GM11168 (cell line): ENCODE measurements at regions not wholly inside any gene's neighbourhood (a gene's known extent, or its start where the extent isn't known, plus 50 kb on each side); places are given as distances from the start of the nearest gene placed in this dataset.

ENCODE experiments used
- in situ Hi-C: fragments of 300-500 bp; cut with MboI; formaldehyde crosslinking; loops from one replicate; pipeline ENCODE4 v1.12.0; 2022; ENCODE audit warnings: low sequenced_read_pairs; ENCODE audit not compliant: unreplicated experiment

- in situ Hi-C loops = no loop called here
Measured at GRCh38 chr4:33031328-33031727, 2311.2 kb downstream of the PCDH7 start.

- in situ Hi-C loops = no loop called here
Measured at GRCh38 chr4:33037464-33037863, 2317.3 kb downstream of the PCDH7 start.

- in situ Hi-C loops = no loop called here
Measured at GRCh38 chr4:33045334-33045733, 2325.2 kb downstream of the PCDH7 start.

DNA sequence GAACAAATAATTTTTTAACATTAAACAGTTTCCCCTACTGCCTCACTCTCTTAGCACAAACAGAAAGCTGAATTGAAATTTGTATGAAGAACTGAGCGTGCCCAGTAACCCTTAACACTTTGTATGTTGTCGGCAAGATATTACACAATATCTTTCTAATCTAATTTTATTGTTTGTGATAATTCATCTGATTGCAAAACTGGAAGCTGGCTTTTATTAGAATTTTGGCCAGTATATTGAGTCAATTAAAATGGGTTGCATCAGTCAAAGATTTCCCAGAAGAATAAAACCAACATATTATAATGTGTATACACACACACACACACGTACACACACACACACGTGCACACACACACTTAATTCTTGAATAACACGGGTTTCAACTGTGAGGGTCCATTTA, 2332.1 kb downstream of the PCDH7 start:
- in situ Hi-C loops = no loop called here

DNA sequence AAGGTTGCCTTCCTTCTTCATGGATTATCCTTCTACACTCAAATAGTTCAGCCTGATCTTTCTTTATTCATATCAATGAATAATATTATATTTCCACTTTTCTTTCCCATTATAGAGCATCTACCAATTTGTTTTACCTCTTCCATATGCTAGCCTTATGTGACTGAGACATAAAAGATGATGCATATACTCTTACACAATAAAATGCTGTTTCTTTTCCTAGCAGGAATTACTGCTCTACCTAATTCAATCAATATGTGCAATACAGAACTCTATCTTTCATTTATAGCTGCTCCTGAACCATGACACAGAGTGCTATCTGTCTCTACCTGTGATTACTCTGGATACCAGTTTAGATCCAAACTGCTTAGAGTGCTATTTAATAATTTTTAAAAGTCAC, 2334.0 kb downstream of the PCDH7 start:
- in situ Hi-C loops = no loop called here

DNA sequence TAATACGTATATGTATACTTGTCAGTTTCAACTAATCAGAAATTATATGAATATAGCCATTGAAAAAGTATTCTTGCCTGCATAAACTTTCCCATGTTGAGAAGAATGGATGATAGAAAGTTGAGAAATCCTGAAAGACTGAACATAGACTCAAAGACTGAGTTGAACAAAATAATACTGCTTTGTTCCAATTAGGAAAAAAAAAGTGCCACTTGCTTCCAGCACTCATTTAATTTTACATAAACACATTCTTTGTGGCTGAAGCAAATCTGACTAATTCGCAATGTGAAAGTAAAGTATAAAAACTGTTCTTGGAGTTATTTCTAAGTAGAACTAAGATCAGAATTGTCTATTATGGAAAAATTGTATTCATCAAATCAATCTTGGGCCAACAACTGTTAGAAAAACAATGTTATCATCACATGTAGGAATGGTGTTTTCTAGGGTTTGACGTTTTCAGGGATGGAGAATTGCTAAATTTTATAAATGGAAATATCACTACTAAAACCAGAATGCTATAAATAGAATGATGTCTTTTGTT, 2334.6 kb downstream of the PCDH7 start:
- in situ Hi-C loops = no loop called here

DNA sequence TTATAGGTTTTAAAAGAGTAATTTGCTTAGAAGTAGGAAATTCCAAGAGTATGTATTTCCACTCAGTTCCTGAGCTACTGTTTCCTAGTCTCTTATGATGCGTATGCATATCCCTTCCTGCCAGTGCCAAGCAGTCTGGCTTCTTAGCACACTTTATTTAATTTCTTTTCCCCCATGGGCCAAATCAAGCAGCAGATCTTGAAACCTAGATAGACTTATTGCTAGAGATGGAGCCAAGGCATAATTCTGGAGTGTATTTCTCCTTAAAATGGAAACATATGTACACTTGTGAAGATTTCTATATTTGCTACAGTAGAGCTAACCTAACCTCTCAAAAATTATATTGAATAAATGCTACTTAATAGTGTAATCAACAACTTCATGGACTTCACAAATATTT, 2337.6 kb downstream of the PCDH7 start:
- in situ Hi-C loops = no loop called here

DNA sequence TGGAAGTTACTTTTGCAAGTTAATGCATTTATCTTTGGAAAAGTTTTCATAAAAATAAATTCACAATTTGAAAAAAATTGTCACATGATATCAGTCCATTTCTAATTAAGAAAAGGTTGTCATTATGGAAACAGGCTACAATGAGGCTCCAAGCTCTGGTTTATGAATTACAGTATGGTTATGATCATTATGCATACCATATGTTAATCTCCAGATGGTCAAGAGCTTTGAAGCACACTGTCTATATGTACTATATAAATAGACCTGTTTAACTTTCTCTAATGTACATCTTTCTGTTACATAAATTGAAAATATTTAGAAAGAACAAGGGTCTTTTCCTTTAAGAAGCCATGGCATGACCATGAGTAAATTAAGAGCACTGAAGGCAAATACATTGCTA, 2338.8 kb downstream of the PCDH7 start:
- in situ Hi-C loops = no loop called here

DNA sequence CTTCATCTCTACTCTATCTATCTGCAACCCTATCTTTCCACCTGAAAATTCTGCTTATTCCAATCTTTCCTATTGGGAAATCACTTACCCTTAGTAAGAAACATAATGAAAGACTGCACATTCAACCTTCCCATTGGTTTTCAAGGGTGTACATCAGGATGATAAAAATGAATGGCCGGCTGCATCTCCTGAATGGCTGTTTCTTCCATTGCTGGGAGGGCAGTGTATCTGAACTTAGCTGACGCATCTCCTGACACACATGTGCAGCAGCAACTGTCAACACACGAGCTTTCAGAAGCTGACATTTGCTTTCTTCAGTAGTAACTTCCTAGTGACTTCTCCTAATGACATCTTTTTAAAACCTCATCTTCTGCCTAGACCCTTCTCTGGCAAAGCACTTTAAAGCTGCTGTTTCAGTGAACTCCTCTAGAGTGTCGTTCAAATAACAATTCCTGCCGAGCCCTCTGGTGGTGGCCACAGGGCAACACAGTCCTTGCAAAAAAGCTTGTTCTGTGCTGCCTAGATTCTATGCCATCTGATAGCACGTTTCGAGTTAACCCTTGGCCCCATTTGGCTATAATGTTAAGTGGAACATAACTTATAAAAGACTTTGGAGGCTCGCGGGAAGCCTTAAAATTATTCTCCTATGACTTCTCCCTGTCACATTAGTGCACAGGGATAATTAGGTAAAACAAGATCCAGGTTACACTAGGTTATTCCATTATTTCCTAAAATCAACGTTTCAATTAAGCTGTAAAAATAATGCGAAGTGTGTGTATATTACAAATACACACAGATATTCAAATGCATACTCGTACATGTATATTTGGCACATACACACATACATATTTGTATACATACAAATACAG, 2340.7 kb downstream of the PCDH7 start:
- in situ Hi-C loops = no loop called here

- in situ Hi-C loops = no loop called here
Measured at GRCh38 chr4:33061727-33062126, 2341.6 kb downstream of the PCDH7 start.

DNA sequence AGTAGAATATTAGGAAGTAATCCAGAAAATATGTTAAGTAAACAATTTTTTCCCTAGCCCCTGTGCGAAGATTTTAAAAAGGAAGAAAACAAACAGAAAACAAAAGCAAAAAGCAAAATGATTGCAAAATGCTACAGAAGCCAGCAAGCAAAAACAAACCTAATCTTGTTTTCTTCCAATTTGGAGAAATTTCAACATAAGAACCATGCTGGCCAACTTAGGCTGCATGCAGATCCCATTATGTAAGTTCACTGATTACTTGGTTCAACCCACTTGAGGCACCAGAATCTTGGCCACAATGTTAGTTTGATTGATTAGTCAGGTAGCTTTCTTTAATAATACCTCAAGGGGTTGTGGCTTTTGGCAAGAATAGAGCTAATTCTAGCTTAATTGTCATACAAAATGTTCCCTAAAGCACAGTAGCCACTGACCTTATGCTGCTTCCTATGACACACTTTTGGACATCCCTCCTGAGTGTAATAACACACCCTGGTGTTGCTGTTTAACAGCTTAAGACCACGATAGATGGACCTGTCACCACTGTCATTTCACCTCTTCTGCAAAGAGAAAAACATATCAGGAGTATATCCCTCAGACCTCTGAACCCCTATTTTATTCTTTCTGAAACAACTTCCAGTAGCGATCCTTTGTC, 2342.1 kb downstream of the PCDH7 start:
- in situ Hi-C loops = no loop called here

DNA sequence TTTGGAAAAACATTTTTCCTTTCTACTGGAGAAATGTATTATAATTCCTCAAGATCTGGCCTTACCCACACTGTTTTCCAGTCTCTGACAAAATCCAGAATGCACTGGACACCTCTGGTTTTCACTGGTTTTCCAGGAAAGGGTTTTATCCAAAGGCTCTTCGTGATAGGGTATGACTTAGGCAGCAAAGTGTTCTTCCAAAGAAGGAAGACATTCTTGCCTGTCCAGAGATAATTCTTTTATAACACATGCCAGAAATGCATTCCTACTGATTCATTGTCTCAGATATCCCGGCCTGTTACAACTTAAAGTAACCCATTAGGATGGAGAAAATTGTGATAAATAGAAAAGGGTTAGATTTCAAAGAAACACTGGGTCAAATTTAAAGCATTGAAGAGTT, 2343.1 kb downstream of the PCDH7 start:
- in situ Hi-C loops = no loop called here

- in situ Hi-C loops = no loop called here
Measured at GRCh38 chr4:33064238-33064637, 2344.1 kb downstream of the PCDH7 start.

DNA sequence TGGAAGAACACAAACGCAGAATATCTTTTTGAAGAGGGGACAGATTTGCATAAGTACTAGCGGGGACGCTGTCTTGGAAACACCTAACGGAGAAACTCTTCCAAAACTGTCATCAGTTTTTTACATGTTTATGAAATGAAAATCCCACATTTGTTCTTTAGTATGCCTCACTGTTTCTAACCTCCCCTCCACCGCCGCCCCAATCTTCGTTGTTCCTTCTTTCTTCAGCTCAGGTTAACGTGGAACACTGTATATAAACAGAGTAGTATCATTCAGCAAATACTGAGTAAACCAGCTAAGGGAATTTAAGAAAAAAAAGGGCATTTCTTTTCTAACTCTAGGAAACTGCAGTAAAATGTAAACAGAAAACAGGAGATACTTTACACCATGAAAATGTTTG, 2345.6 kb downstream of the PCDH7 start:
- in situ Hi-C loops = no loop called here

- in situ Hi-C loops = no loop called here
Measured at GRCh38 chr4:33067221-33067620, 2347.1 kb downstream of the PCDH7 start.

GRCh38 chr4:33068539-33068938, 2348.4 kb downstream of the PCDH7 start:
- in situ Hi-C loops = no loop called here

GRCh38 chr4:33071535-33071934, 2351.4 kb downstream of the PCDH7 start:
- in situ Hi-C loops = no loop called here

DNA sequence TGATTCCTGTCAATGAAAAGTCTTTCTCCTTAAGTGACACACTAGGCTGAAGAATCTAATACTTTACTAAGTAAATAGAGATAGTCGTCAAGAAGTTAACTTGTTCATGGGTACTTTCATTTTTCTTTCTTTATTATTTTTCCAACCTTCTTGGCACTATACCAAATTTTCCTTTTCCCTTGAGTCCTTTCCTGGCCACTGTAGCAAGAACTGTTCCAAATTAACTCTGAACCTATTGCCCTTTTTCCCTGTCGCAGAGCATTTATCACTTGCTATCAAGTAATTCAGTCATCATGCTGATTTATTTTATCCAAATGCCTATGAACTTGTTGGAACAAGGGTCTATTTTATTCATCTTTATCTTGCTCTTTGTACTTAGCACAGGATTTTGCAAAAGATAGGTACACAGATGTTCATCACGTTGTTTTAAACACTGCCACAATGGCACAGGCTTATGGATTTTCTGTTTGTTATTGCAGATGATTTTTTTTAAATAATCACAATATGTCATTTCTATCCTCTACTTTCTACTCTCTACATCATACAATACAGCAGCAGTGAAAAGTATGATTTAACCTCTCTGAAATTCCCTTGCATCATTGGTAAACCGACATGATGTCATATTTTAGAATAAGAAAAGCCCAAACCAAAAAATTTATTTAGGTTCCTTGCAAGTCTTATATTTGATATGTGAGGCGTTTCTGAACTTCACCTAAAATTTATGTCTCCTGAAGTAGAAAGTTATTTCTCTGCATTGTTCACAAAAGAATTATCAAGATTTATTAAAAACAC, 2352.3 kb downstream of the PCDH7 start:
- in situ Hi-C loops = no loop called here

DNA sequence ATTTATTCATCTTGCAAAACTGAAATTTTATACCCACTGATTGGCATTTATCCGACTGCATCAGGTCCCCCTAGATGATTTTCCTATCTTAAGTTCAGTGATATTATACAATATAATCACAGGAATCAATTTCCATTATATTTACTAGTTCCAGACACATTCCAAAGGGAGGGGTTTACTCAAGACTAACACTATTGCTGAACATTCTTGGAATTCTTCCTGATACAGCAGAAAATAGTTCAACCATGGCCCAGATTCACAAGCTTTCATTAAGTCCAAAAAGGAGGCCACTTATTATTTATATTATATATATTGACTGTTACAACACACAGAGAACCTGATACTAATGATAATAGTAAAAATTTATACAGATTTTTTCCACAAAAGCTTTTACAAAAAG, 2353.6 kb downstream of the PCDH7 start:
- in situ Hi-C loops = no loop called here

- in situ Hi-C loops = no loop called here
Measured at GRCh38 chr4:33078145-33078544, 2358.0 kb downstream of the PCDH7 start.

- in situ Hi-C loops = no loop called here
Measured at GRCh38 chr4:33080275-33080674, 2360.1 kb downstream of the PCDH7 start.
